ENCODE measurements at regions not wholly inside any gene's neighbourhood (a gene's known extent, or its start where the extent isn't known, plus 50 kb on each side); places are given as distances from the start of the nearest gene placed in this dataset.

DNA sequence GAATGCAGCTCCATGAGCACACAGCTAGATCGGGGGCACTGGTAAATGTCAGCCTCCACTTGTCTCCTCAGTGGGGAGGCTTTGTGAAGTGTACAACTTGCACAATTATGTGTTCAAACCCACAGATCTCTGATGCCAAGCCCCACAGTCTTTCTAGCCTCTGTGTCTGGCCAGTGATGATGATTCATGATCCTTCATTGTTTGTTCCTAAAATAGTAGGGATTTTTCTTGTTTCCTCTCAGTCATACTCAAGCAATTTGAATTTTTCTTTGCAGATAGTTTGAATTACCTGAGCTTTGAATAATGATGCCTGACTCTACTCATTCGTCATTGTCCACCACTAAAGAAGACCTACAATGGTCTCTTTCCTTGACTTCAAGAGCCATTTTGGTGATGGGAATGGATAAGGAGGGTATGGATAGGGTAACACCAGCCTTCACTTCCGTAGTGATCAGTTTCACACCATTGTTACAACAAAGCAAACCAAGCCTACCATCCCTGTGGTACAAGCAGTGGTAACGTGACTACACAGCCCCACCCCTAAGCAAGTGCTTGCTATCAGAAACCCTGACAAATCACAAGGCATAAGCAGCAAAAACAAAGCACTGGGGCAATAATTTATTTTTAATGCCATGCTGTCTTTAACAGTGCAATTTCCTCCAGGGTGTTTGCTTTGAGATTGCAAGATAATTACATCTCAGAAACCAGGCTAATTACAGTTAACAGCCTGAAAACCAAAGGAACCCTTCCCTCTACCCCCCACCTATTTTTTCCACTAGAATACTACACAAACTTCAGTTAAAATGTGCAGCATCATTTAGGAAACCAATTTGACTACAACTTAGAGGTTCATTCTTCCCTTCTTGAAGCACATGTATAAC is 114.1 kb upstream of the PPP2R3A start:
- Histone ChIP-seq H3K4me3 (replicated peaks; ENCODE audit: low read depth, low read length) (no peak overlapping the region), H3K36me3 (ENCODE audit: control insufficient read depth, insufficient read depth, low read length) (no peaks in the 10 kb centered on the region), H3K27me3 (replicated peaks; ENCODE audit: control insufficient read depth, insufficient read depth, low read length) (no peaks in the 10 kb centered on the region)
- no peak for TF ChIP-seq CTCF (IDR thresholded peaks at IDR 0.05; ENCODE audit: insufficient read depth, low read length, poor library complexity, severe bottlenecking)
- no peak for DNase-seq (ENCODE audit: extremely low read depth, insufficient read length)

DNA sequence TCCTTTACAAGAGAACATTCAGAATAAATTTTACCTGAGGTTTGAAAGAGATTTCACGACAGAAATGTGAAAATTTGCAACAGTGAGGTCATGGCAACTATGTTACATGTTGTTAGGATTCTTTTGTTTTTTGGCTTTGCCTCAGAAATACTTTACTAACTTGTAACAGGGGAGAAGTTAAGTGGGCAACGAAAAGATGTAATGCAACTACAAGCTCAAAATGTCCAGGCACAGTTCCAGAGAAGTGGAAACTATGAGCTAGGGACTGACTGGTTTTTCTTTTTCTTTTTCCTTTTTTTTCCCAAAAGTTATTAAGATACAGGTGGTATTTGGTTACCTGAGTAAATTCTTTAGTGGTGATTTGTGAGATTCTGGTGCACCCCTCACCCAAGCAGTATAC is 111.5 kb upstream of the PPP2R3A start:
- no peaks in the 10 kb centered on the region for H3K27me3 ChIP-seq (replicated peaks; ENCODE audit: control insufficient read depth, insufficient read depth, low read length)
- TF ChIP-seq CTCF (IDR thresholded peaks at IDR 0.05; ENCODE audit: insufficient read depth, low read length, poor library complexity, severe bottlenecking) = no peak
- H3K36me3 ChIP-seq (ENCODE audit: control insufficient read depth, insufficient read depth, low read length) = no peaks in the 10 kb centered on the region
- no peak overlapping the region for H3K4me3 ChIP-seq (replicated peaks; ENCODE audit: low read depth, low read length)
- DNase-seq (ENCODE audit: extremely low read depth, insufficient read length) = no peak

- no peak for TF ChIP-seq CTCF (IDR thresholded peaks at IDR 0.05; ENCODE audit: insufficient read depth, low read length, poor library complexity, severe bottlenecking)
- no peak for DNase-seq (ENCODE audit: extremely low read depth, insufficient read length)
- Histone ChIP-seq H3K27me3 (replicated peaks; ENCODE audit: control insufficient read depth, insufficient read depth, low read length) (no peaks in the 10 kb centered on the region), H3K4me3 (replicated peaks; ENCODE audit: low read depth, low read length) (no peak overlapping the region), H3K36me3 (ENCODE audit: control insufficient read depth, insufficient read depth, low read length) (no peaks in the 10 kb centered on the region)
Measured at GRCh38 chr3:135860761-135861160, 104.8 kb upstream of the PPP2R3A start.

DNA sequence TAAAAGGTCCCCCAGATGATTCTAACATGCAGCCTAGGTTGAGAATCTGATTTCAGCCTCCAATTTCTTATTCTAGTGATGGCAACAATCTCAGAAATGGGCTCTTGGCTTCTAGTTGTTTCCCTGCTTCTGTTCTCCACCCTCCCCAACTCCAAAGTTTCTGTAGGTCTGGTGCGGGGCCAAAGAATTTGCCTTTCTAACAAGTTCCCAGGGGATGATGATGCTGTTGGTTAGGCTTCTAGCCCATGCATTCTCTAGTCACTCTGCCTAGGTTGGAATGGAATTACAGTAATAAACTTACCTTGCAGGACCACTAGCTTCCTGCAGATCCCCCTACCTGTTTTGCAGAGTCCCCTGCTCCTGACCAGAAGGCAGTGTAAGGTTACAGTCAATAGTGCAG is 103.2 kb upstream of the PPP2R3A start:
- TF ChIP-seq CTCF (IDR thresholded peaks at IDR 0.05; ENCODE audit: insufficient read depth, low read length, poor library complexity, severe bottlenecking) = no peak
- no peak for DNase-seq (ENCODE audit: extremely low read depth, insufficient read length)

GRCh38 chr3:135864060-135864459 is 101.5 kb upstream of the PPP2R3A start:
- Histone ChIP-seq H3K36me3 (ENCODE audit: control insufficient read depth, insufficient read depth, low read length) (no peaks in the 10 kb centered on the region), H3K4me3 (replicated peaks; ENCODE audit: low read depth, low read length) (no peak overlapping the region), H3K27me3 (replicated peaks; ENCODE audit: control insufficient read depth, insufficient read depth, low read length) (no peaks in the 10 kb centered on the region)
- no peak for DNase-seq (ENCODE audit: extremely low read depth, insufficient read length)
- no peak for TF ChIP-seq CTCF (IDR thresholded peaks at IDR 0.05; ENCODE audit: insufficient read depth, low read length, poor library complexity, severe bottlenecking)

More for the DNA sequence above, 103.2 kb upstream of the PPP2R3A start:
- Histone ChIP-seq H3K36me3 (ENCODE audit: control insufficient read depth, insufficient read depth, low read length) (no peaks in the 10 kb centered on the region), H3K27me3 (replicated peaks; ENCODE audit: control insufficient read depth, insufficient read depth, low read length) (no peaks in the 10 kb centered on the region), H3K4me3 (replicated peaks; ENCODE audit: low read depth, low read length) (no peak overlapping the region)

Data from GM06990 (cell line).